GM18519 (cell line): ENCODE measurements at regions not wholly inside any gene's neighbourhood (a gene's known extent, or its start where the extent isn't known, plus 50 kb on each side); places are given as distances from the start of the nearest gene placed in this dataset.
"Not testable (repeated sequence)": the region's sequence is repeated elsewhere in the genome, so short reads cannot be mapped to it uniquely, and the experiment has no call there.

Experiments used
- ATAC-seq: cut with Tn5 transposase; IDR thresholded peaks from one replicate; pipeline ENCODE4 v1.9.1; 2021; ENCODE audit warnings: mild to moderate bottlenecking, moderate library complexity; ENCODE audit not compliant: unreplicated experiment, low FRiP score

GRCh38 chr1:199182186-199182843 lies 543.5 kb downstream of the PTPRC start:
- ATAC-seq, result peak; percentile 61

- ATAC-seq, result no peak
Observed at GRCh38 chr1:199184180-199184579, 545.3 kb downstream of the PTPRC start.

GRCh38 chr1:199194862-199195261 lies 556.0 kb downstream of the PTPRC start:
- ATAC-seq, result no peak

GRCh38 chr1:199197695-199198094 lies 558.9 kb downstream of the PTPRC start:
- no peak for ATAC-seq

- no peak for ATAC-seq
Observed at GRCh38 chr1:199202331-199202730, 563.5 kb downstream of the PTPRC start.

- ATAC-seq, result no peak
Observed at GRCh38 chr1:199204231-199204630, 565.4 kb downstream of the PTPRC start.

- ATAC-seq, result no peak
Observed at GRCh38 chr1:199205740-199206441, 567.1 kb downstream of the PTPRC start.

GRCh38 chr1:199208847-199209246 lies 570.0 kb downstream of the PTPRC start:
- ATAC-seq, result no peak

- no peak for ATAC-seq
Observed at GRCh38 chr1:199218065-199218464, 579.2 kb downstream of the PTPRC start.

- no peak for ATAC-seq
Observed at GRCh38 chr1:199218533-199218932, 579.7 kb downstream of the PTPRC start.

- ATAC-seq, result no peak
Observed at GRCh38 chr1:199220031-199220430, 581.2 kb downstream of the PTPRC start.

GRCh38 chr1:199221371-199222150 lies 582.7 kb downstream of the PTPRC start:
- no peak for ATAC-seq

- ATAC-seq, result no peak
Observed at GRCh38 chr1:199223936-199224335, 585.1 kb downstream of the PTPRC start.

GRCh38 chr1:199226163-199226562 lies 587.3 kb downstream of the PTPRC start:
- ATAC-seq, result peak; percentile 53

- no peak for ATAC-seq
Observed at GRCh38 chr1:199242147-199242546, 603.3 kb downstream of the PTPRC start.

- no peak for ATAC-seq
Observed at GRCh38 chr1:199242601-199243000, 603.8 kb downstream of the PTPRC start.

- ATAC-seq, result peak; percentile 94
Observed at GRCh38 chr1:199243423-199244061, 604.7 kb downstream of the PTPRC start.

GRCh38 chr1:199245946-199246345 lies 607.1 kb downstream of the PTPRC start:
- no peak for ATAC-seq

GRCh38 chr1:199246716-199247115 lies 607.9 kb downstream of the PTPRC start:
- ATAC-seq, result no peak

GRCh38 chr1:199247891-199248290 lies 609.1 kb downstream of the PTPRC start:
- ATAC-seq, result no peak

- ATAC-seq, result not testable (repeated sequence)
Observed at GRCh38 chr1:199254040-199254439, 615.2 kb downstream of the PTPRC start.
